Bone marrow (tissue), 2 donors: ENCODE measurements at regions not wholly inside any gene's neighbourhood (a gene's known extent, or its start where the extent isn't known, plus 50 kb on each side); places are given as distances from the start of the nearest gene placed in this dataset.
"Not testable (repeated sequence)": the region's sequence is repeated elsewhere in the genome, so short reads cannot be mapped to it uniquely, and the experiment has no call there.

Experiments used
- DNase-seq, 2 donors: peaks; one replicate each; lab custom pipeline; 2025; lab: John Stamatoyannopoulos, UW

DNA sequence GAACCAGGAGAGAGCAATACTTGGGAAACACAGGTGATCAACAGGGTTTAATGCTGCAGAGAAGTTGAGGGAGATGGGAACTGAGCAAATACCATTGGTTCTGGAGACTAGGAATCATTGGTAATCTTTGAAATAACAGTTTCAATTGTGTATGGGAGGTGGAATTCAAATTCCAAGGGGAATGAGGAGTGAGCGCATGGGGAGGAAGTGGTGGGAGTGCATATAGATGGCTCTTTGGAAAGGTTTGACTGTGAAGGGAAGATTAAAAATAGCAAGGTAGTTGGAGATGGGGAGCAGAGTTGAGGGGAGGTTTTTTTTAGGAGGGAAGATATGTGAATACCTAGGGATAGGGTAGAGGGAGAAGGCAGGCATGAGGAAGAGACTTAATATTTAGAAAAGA is 51.1 kb upstream of the ROPN1 start:
- no peak for DNase-seq

DNA sequence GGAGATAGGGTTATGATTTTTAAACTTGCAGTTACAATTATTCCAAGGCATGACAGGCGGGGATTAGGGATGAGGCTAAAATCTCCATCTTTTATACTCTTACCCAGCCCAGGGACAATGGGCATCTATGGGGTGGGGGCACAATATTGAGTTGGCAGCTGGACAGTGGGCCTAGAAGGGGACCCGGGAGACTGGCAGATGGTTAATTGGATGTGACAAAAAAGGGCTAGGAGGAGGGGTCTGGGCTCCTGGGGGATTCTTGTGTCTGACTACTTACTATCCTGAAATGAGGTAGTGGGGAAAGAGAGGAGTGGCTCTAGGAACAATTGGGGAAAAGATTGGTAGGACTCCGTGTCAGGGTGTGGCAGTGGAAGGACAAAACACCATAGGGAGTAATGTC is 53.0 kb upstream of the ROPN1 start:
- DNase-seq, result no peak

DNA sequence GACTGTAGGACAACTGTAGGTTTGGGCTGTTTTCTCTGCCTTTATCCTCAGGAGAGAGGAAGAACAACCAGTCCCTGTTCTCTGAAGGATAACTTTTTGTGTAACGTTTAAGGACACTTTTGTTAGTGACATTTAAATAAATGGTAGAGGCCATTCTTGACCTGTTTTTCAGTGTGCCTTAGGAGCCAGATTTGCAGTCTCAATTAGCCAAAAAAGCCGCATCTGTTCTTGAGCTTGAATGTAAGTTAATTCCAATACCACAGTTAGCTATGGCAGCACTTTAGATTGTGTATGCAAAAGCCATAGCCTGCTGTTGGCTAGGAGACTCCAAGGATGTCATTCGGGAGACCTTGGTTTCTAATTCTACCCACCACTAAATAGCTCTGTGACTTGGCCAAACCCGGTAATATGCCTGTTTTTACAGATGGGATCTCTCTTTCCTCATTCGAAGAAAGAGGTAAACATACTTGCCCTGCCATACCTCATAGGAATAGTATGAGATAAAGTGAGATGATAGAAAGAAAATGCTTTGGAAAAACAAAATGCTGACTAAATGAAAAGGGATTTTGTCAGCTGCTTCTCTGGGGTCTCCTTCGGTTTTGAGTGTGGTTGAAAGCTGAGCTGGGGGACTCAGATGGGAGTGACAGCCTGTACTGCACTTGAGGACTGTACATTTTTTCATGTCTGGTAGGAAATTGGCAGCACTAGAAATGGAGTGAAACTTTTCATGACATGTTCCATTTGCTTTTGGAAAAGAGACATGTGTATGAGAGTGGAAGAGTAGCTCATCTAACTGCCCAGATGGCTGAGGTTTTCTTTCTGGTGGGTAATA is 57.3 kb upstream of the ROPN1 start:
- DNase-seq, result no peak

DNA sequence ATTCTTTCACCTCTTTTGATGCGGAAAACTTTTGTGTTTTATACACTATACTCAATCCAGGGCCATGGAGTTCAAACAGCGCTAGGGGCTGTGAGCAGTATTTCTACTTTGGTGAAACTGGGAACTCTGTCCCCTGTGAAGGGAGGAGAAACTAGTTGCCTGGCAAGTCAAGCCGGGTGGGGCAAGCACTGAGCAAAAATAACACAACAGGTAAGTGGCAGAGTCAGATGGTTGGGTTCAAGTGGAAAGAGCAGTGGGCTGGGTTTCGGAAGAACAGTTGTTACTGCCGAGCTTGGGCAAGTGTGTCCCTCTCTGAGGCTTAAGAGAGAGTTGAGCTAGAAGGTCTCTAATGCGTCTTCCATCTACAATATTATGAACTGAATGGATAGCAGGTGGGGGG is 59.7 kb upstream of the ROPN1 start:
- no peak for DNase-seq

DNA sequence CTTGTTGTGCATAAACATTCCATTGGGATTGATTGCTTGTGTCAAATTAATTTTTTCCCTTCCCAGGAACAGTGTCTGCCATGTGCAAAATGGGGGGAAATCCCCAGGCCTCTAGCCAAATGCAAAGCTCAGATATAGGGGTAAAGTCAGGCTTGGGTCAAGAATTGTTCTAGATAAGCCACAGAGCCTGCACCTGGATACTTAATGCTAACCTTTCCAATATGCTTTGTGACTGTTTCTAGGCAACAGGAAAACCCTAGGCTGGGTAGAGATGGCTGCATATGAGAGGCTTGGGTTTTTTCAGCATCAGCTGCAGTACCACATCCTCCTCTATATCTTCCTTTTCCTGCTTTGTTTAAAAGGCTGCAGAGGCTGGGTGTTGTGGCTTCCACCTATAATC is 61.9 kb upstream of the ROPN1 start:
- no peak for DNase-seq

DNA sequence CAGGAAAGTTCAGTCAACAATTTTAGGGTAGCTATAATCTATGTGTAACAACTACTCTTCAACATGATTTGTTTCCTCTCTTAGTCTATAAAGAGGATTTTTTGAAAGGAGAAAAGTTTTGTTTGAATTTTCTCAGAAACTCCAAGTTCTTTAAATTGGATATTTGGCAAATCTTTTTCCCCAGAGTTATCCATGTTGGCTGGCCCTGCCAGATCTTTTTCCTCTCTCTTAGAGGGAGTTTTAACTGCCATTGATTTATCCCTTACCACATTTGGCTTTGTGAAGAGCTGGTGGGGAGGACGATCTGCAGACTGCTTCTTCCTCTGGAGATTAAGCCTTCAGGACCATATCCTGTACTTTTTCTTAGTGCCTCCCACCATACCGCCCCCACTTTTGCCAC is 64.9 kb upstream of the ROPN1 start:
- no peak for DNase-seq

DNA sequence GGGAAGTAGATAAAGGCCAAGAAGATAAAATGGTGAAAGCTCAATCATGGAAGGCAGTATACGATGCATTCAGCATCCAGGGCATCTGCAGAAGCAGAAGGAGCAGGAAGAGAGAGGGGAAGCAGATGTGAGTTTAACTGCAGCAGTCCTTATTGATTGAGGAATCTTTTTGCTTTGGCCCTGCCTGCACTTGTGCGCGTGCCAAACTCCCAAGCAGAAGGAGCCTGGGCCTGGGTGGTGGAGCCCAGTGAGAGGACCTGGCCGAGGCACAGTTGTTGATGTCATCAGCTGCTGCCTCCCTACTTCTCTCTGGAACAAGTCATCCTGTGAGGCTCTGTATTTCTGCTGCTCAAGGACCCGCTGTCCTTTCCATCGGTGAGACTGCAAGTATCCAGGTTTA is 65.5 kb upstream of the ROPN1 start:
- DNase-seq, result no peak

DNA sequence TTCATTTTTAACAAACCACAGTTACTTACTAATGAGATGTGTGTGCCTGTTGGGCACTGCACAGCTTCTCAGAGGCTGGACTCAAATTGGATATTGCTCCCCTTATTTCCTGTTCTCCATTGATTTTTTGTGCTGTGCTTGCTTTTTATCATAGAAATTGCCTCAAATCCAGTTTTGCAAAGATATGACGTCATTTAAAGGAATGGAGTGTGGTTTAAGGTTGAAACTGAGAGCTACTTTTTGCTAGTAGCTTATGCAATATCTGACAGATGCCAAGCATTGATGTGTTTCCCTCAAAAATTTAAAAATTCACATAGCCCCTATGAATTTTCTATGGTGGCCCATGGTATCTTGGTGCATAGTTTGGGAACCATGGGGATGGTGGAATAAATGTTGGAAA is 67.7 kb upstream of the ROPN1 start:
- DNase-seq, result no peak

DNA sequence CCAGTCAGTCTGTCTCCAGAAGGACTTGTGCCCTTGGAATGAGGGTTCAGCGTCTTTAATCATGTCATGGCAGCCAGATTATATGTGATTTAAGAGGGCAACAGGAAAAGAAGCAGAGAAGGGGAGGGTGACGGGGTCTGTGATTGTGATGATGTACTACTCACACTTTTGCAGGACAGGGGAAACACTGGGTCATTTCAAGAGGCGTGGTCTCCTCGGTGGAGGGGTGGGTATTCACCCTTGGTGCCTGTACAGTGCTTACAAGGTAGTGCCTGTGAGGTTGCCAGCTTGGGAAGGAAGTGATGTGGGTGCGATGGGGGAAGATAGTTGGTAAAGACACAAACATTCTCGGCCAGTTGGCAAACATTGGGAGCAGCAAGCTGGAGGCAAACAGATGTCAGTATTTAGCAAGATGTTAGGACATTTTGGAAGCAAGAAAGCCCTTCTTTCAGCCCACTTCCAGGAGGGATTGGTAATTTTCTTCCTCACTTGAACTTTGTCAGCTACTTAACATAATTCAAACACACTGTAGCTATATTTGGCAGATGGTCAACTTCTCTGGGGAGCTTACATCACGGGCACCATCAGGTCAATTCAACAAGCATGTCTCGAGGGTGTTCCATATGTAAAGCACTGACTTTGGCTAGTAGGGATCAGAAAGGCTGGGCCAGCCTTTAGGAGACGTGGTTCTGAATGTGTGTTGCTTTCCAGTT is 71.4 kb upstream of the ROPN1 start:
- DNase-seq, result no peak

DNA sequence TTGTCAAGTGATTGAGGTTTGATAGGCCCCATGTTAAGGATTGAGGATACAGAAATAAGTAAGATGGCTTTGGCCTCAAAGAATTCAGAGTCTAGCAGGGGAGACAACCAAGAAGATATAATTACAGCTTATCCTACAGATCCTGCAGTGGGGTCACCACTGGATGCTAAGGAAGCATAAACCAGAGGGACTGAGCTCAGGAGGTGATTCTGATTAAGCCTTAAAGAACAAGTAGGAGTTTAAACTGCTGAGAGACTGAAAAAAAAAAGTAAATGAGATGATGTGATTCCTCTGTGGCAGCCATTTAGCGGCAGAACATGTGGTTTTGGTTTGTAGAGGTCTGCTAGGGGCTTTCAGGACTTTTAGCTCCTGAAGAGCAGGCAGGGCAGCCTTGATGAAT is 72.1 kb upstream of the ROPN1 start:
- no peak for DNase-seq

DNA sequence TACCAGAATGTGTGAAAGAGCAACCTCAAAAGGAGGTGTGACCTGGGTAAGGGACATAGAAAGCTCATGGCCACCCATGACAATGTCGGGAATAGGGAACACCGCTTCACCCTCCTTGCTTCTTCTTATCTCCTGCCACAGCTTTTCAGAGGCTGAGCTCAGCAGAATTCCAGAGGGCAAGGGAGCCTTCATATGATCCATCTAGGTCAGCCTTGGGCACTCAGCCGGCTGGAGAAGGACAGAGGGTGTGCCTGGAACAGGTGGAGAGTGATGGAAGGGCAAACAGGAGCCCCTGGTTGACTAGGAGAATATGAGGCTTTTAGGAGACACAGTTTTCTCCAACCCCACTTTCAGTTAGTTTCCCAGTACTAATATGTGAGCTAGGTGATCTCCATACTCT is 74.6 kb upstream of the ROPN1 start:
- DNase-seq, result not testable (repeated sequence)

DNA sequence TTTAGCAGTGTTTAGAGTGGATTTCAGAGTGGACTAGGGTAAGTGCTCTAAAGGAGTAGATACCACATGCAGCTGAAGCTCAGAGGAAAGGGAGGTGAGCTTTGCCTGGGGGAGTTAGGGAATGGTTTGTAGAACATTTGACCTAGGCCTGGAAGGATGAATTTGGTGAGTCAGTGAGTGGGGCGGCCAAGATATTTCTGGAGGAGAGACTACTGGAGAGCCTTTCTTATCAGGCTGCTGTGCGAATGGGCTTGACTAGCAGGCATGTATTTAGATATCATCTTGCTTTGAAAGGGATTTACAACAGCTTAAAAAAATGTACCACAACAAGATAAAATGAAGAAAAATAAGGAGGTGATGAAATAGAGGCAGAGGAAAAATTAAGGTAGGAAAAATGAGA is 77.8 kb upstream of the ROPN1 start:
- not testable (repeated sequence) for DNase-seq

DNA sequence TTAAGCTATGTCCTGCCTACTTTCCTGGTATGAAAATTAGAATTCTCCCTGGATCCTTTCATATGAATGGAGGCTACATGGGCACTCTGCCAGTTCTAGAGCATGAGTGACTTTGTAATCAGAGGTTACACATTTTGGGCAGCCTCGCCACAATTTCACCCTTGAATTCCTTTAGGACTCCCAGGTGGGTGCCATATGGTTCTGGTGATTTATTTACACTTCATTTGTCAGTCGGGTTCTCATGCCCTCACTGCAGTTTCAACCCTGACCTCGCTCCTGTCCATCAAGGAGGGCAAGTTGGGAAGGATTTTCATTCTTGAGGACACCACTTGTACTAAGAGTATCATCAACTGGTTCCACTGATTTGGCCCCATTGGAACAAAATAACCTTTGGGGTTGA is 83.2 kb upstream of the ROPN1 start:
- not testable (repeated sequence) for DNase-seq

DNA sequence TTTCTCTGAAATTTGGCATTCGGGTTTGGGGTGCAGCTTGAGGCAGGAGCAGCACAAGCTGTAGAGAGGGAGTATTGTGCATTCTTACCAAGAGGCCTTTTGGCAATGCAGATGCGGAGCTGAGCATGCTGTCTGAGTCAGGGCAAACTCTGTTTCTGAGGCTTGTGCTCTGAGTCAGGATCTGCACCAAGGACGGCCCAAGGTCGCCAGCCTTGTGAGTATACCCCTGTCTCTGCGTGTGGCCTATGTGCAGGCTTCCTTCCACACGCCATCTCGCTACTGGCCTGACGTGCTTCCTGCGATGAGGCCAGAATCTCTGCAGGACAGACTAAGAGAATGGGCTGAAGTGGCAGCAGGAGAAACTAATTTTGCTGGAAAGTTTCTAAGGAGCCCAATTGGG is 83.8 kb upstream of the ROPN1 start:
- DNase-seq, result no peak

DNA sequence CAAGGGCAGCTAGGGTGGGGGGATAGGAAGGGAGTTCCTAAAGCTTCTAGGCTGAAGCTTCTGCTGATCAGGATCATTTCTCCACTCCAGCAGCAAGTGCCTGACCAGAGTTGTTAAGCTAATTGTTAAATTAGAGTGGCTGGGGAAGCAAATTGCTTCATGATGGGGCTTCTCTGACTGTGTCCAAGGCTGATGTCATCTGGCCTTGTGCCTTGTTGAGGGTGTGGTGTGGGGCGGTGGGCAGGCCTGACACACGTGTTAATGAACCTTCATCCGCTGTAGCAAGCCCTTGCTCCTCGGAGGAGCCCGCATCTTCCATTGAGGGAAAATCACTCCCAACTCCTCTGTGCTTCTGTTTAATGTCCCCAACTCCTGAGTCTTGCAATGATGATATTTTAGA is 84.3 kb upstream of the ROPN1 start:
- no peak for DNase-seq

DNA sequence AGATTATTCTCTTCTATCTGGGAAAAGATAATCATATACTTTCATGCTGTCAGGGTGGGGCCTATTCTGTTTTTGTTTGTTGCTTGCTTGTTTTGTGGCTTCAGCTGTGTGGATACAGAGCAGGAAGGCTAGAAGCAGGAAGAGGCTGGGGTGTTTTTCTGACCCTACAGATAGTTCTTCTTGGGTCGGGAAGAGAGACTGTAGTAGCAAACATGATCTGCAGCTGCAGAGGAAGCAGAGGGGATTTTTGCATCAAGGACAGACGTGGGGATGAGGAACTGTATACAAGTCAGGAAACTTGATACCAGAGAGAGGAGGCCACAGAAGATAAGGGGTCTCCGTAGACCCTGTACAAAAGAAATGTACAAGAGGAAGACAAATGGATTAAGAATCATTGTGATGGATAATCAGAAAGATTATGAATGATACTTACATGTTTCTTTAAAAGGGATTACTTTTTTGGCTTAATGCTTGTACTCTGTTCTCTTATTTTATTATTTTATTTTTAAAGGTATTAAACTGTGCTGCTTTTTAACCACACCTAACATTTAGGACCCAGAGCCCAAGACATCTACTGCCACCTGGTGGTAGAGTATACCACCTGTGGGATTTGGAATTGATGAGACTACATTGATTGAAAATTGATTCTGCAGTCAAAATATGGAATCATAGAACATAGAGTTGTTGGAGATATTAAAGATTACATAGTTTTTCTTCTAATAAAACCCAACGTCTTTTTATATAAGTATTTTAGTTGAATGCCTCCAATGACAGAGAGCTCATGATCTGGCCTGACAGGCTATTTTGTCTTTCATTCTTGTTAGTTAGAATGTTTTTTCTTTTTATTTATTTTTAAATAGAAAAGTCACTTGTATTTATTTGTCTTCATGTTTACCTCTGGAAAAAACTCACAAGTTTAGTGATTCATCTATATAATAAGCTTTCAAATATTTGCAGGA is 87.3 kb upstream of the ROPN1 start:
- DNase-seq, result no peak

DNA sequence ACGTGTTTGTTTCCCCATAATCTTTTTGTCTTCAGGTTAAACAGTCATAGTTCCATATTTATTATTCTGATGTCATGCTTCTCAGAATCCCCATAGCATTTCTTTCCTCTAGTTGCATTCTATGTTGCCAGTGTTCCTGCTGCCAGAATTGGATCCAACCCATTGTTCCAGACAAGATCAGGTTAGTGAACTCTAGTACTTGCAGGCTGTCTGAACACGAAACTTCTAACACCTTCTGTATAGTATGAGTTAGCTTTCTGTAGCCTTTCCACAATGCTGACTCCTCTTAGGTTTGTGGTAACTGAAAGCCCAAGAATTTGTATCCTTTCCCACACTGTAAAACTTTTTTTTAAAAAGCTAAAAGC is 88.0 kb upstream of the ROPN1 start:
- no peak for DNase-seq

DNA sequence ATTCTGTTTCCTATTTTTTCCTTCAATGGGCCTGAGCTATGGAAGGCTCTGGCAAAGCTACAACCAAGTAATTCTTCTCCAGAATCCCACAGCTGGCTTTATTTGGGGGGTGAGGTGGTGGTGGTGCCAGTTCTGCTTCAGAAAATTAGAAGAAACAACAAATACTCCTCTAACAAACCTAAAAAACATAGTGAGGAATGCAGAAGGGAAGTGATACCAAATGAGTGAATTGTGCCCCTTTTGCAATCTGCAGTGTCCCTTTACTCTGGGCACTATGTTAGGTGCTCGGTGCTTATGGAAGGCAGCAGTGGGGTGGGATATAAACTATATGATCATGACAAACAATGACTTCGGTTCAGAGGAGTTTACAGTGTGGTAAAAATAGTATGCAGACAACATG is 90.4 kb upstream of the ROPN1 start:
- DNase-seq, result no peak

DNA sequence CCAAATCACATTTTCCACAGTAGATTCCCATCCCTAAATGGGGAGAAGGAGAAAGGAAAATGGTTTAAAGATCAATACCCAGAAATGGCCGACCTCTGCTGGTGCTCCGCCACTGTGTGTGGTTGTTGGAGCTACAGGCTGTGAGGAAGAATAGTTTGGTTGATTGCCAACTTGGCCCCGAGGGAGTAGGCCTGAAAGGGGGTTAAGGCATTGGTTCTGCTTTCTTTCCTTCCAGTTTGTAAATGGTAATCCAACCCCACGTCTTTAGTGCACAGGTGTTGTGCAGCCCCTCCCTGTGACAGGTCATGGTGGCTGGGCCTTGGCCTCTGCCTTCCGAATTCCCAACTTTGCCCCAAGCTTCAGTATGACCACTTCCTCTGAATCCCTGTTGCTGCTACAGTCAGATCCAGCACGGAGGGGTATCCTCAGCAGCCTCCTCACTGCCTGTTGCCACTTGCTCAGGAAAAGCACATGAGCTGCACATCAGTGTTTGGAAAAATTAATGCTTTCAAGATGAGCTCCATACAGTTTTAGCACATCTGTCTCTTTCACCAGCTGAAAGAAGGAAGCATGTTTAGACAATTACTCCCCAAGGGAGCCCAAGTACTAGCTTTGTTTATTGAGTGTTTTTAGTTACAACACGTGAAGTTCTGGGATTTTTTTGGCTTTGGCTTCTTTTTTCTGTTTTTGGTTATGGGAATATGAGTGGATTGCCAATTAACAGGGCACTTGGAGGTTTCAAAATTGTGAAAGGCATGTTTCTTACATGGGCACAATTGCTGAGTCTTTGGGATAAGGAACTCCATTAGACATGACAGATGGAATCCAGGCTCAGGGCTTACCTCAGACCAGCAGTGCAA is 92.3 kb upstream of the ROPN1 start:
- DNase-seq, result no peak

DNA sequence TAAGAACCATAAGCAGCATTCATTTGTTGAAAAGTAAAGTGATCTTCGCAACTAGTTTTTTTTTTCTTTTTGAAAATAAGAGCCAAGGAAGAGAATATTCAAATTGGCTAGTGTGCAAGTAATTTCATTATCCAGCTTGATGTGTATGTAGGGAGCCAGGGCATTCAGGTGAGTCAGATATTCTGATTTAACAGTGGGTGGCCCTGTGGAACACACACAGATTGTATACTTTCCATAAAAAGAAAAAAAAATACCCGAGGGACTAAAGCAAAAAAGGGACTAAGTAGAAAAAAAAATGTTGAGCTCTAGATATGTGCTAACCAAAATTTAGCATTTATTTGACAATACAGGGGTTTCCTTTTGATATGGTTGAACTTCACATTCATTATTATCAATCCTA is 96.9 kb upstream of the ROPN1 start:
- no peak for DNase-seq

DNA sequence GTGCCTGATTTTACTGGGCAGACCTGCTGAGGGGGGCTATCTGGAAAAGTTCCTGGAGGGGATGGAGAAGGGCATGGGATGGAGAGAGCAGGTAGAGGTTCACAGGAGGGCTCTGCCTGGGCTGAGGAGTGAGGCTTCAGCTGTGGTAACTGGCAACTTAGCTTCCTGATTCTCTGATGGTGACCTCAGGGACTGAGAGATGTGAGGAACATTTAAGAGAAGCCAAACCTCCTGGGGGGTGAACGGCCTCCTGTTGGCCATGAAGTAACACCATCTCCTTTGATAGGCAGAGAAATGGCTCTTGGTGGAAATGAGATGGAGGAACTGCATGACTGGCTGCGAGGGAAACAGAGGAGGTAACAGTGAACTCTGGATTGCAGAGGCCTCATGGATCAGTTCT is 97.3 kb upstream of the ROPN1 start:
- no peak for DNase-seq

DNA sequence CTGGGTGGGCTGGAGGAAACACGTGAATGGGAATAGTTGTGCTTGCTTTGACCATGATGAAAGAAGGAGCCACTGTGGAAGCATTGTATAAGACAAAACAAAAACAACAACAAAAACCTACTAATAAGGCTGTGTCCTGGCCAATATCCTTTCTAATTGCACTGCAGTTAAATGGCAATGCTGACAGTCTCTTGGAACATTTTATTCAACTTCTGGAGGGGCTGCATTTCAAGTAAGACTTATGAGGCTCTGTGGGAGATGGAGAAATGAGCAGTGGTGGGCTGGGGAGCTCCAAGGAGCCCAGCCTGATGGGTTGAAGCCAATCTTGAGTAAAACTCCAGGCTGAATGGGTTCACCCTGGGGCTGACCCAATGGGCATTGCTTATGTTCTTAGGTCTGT is 99.8 kb upstream of the ROPN1 start:
- DNase-seq, result no peak
